ENCODE measurements at regions not wholly inside any gene's neighbourhood (a gene's known extent, or its start where the extent isn't known, plus 50 kb on each side); places are given as distances from the start of the nearest gene placed in this dataset.

- no peak for TF ChIP-seq CTCF (conservative IDR thresholded peaks at IDR 0.05; ENCODE audit: low read length)
- H3K4me3 ChIP-seq (ENCODE audit: low read length), result no peak overlapping the region
- no peak for DNase-seq (ENCODE audit: low read depth)
Observed at GRCh38 chr4:32192991-32193390, 1472.8 kb downstream of the PCDH7 start.

GRCh38 chr4:32196950-32197688 is 1477.0 kb downstream of the PCDH7 start:
- no peak overlapping the region for H3K4me3 ChIP-seq (ENCODE audit: low read length)
- no peak for TF ChIP-seq CTCF (conservative IDR thresholded peaks at IDR 0.05; ENCODE audit: low read length)
- DNase-seq (ENCODE audit: low read depth), result no peak

- H3K4me3 ChIP-seq (ENCODE audit: low read length), result no peak overlapping the region
- no peak for TF ChIP-seq CTCF (conservative IDR thresholded peaks at IDR 0.05; ENCODE audit: low read length)
- no peak for DNase-seq (ENCODE audit: low read depth)
Observed at GRCh38 chr4:32199639-32200038, 1479.5 kb downstream of the PCDH7 start.

GRCh38 chr4:32203340-32203739 is 1483.2 kb downstream of the PCDH7 start:
- no peak for DNase-seq (ENCODE audit: low read depth)
- no peak for TF ChIP-seq CTCF (conservative IDR thresholded peaks at IDR 0.05; ENCODE audit: low read length)
- no peak overlapping the region for H3K4me3 ChIP-seq (ENCODE audit: low read length)

- DNase-seq (ENCODE audit: low read depth), result no peak
- H3K4me3 ChIP-seq (ENCODE audit: low read length), result no peak overlapping the region
- no peak for TF ChIP-seq CTCF (conservative IDR thresholded peaks at IDR 0.05; ENCODE audit: low read length)
Observed at GRCh38 chr4:32206756-32207155, 1486.6 kb downstream of the PCDH7 start.

GRCh38 chr4:32207456-32207855 is 1487.3 kb downstream of the PCDH7 start:
- no peak for TF ChIP-seq CTCF (conservative IDR thresholded peaks at IDR 0.05; ENCODE audit: low read length)
- H3K4me3 ChIP-seq (ENCODE audit: low read length), result no peak overlapping the region
- no peak for DNase-seq (ENCODE audit: low read depth)

GRCh38 chr4:32215277-32215676 is 1495.1 kb downstream of the PCDH7 start:
- H3K4me3 ChIP-seq (ENCODE audit: low read length), result no peak overlapping the region
- no peak for TF ChIP-seq CTCF (conservative IDR thresholded peaks at IDR 0.05; ENCODE audit: low read length)
- DNase-seq (ENCODE audit: low read depth), result no peak
